ENCODE measurements at regions not wholly inside any gene's neighbourhood (a gene's known extent, or its start where the extent isn't known, plus 50 kb on each side); places are given as distances from the start of the nearest gene placed in this dataset.
"Not testable (repeated sequence)": the region's sequence is repeated elsewhere in the genome, so short reads cannot be mapped to it uniquely, and the experiment has no call there.

GRCh38 chr3:195653641-195654040 is 67.1 kb upstream of the MUC20 start:
- H3K27ac ChIP-seq (ENCODE audit: extremely low read depth, low read depth, low read length); H3K4me3 ChIP-seq (ENCODE audit: low read depth, low read length); H3K36me3 ChIP-seq (ENCODE audit: control insufficient read depth in 2 of 2, insufficient read depth in 1 of 2, low read length in 2 of 2); CTCF ChIA-PET; POLR2A ChIA-PET; H3K4me1 ChIP-seq (ENCODE audit: control insufficient read depth, insufficient read depth, low read length); H3K9me3 ChIP-seq (ENCODE audit: control insufficient read depth, insufficient read depth, low read depth, low read length): not testable (repeated sequence)

- H3K27ac ChIP-seq (ENCODE audit: extremely low read depth, low read depth, low read length); H3K4me1 ChIP-seq (ENCODE audit: control insufficient read depth, insufficient read depth, low read length); H3K36me3 ChIP-seq (ENCODE audit: control insufficient read depth in 2 of 2, insufficient read depth in 1 of 2, low read length in 2 of 2); H3K4me3 ChIP-seq (ENCODE audit: low read depth, low read length); POLR2A ChIA-PET; H3K9me3 ChIP-seq (ENCODE audit: control insufficient read depth, insufficient read depth, low read depth, low read length); CTCF ChIA-PET: not testable (repeated sequence)
Measured at GRCh38 chr3:195647912-195648702, 64.4 kb upstream of the APOD start.

- POLR2A ChIA-PET; H3K9me3 ChIP-seq (ENCODE audit: control insufficient read depth, insufficient read depth, low read depth, low read length); H3K27ac ChIP-seq (ENCODE audit: extremely low read depth, low read depth, low read length); H3K4me1 ChIP-seq (ENCODE audit: control insufficient read depth, insufficient read depth, low read length); H3K4me3 ChIP-seq (ENCODE audit: low read depth, low read length); H3K36me3 ChIP-seq (ENCODE audit: control insufficient read depth in 2 of 2, insufficient read depth in 1 of 2, low read length in 2 of 2); CTCF ChIA-PET: not testable (repeated sequence)
Measured at GRCh38 chr3:195645872-195646271, 62.1 kb upstream of the APOD start.

GRCh38 chr3:195643245-195643644 is 59.5 kb upstream of the APOD start:
- H3K36me3 ChIP-seq (ENCODE audit: control insufficient read depth in 2 of 2, insufficient read depth in 1 of 2, low read length in 2 of 2); H3K4me3 ChIP-seq (ENCODE audit: low read depth, low read length); H3K9me3 ChIP-seq (ENCODE audit: control insufficient read depth, insufficient read depth, low read depth, low read length); POLR2A ChIA-PET; CTCF ChIA-PET; H3K27ac ChIP-seq (ENCODE audit: extremely low read depth, low read depth, low read length); H3K4me1 ChIP-seq (ENCODE audit: control insufficient read depth, insufficient read depth, low read length): not testable (repeated sequence)

GRCh38 chr3:195642311-195642710 is 58.6 kb upstream of the APOD start:
- H3K9me3 ChIP-seq (ENCODE audit: control insufficient read depth, insufficient read depth, low read depth, low read length); POLR2A ChIA-PET; H3K36me3 ChIP-seq (ENCODE audit: control insufficient read depth in 2 of 2, insufficient read depth in 1 of 2, low read length in 2 of 2); CTCF ChIA-PET; H3K4me1 ChIP-seq (ENCODE audit: control insufficient read depth, insufficient read depth, low read length); H3K4me3 ChIP-seq (ENCODE audit: low read depth, low read length); H3K27ac ChIP-seq (ENCODE audit: extremely low read depth, low read depth, low read length): not testable (repeated sequence)

GRCh38 chr3:195638456-195638855 is 54.7 kb upstream of the APOD start:
- H3K9me3 ChIP-seq (ENCODE audit: control insufficient read depth, insufficient read depth, low read depth, low read length); H3K4me1 ChIP-seq (ENCODE audit: control insufficient read depth, insufficient read depth, low read length); H3K36me3 ChIP-seq (ENCODE audit: control insufficient read depth in 2 of 2, insufficient read depth in 1 of 2, low read length in 2 of 2); H3K27ac ChIP-seq (ENCODE audit: extremely low read depth, low read depth, low read length); POLR2A ChIA-PET; CTCF ChIA-PET; H3K4me3 ChIP-seq (ENCODE audit: low read depth, low read length): not testable (repeated sequence)

GRCh38 chr3:195637473-195638233 is 53.9 kb upstream of the APOD start:
- H3K9me3 ChIP-seq (ENCODE audit: control insufficient read depth, insufficient read depth, low read depth, low read length); CTCF ChIA-PET; POLR2A ChIA-PET; H3K4me1 ChIP-seq (ENCODE audit: control insufficient read depth, insufficient read depth, low read length); H3K27ac ChIP-seq (ENCODE audit: extremely low read depth, low read depth, low read length); H3K4me3 ChIP-seq (ENCODE audit: low read depth, low read length); H3K36me3 ChIP-seq (ENCODE audit: control insufficient read depth in 2 of 2, insufficient read depth in 1 of 2, low read length in 2 of 2): not testable (repeated sequence)

- H3K4me1 ChIP-seq (ENCODE audit: control insufficient read depth, insufficient read depth, low read length); H3K4me3 ChIP-seq (ENCODE audit: low read depth, low read length); H3K36me3 ChIP-seq (ENCODE audit: control insufficient read depth in 2 of 2, insufficient read depth in 1 of 2, low read length in 2 of 2); H3K27ac ChIP-seq (ENCODE audit: extremely low read depth, low read depth, low read length); CTCF ChIA-PET; H3K9me3 ChIP-seq (ENCODE audit: control insufficient read depth, insufficient read depth, low read depth, low read length); POLR2A ChIA-PET: not testable (repeated sequence)
Measured at GRCh38 chr3:195637011-195637410, 53.3 kb upstream of the APOD start.

GRCh38 chr3:195635898-195636685 is 52.4 kb upstream of the APOD start:
- POLR2A ChIA-PET, CTCF ChIA-PET: not testable (repeated sequence)

GRCh38 chr3:195635262-195635873 is 51.6 kb upstream of the APOD start:
- POLR2A ChIA-PET; CTCF ChIA-PET; H3K4me1 ChIP-seq (ENCODE audit: control insufficient read depth, insufficient read depth, low read length); H3K36me3 ChIP-seq (ENCODE audit: control insufficient read depth in 2 of 2, insufficient read depth in 1 of 2, low read length in 2 of 2); H3K27ac ChIP-seq (ENCODE audit: extremely low read depth, low read depth, low read length); H3K4me3 ChIP-seq (ENCODE audit: low read depth, low read length); H3K9me3 ChIP-seq (ENCODE audit: control insufficient read depth, insufficient read depth, low read depth, low read length): not testable (repeated sequence)

More at GRCh38 chr3:195635898-195636685, 52.4 kb upstream of the APOD start:
- H3K4me1 ChIP-seq (ENCODE audit: control insufficient read depth, insufficient read depth, low read length); H3K9me3 ChIP-seq (ENCODE audit: control insufficient read depth, insufficient read depth, low read depth, low read length); H3K27ac ChIP-seq (ENCODE audit: extremely low read depth, low read depth, low read length); H3K36me3 ChIP-seq (ENCODE audit: control insufficient read depth in 2 of 2, insufficient read depth in 1 of 2, low read length in 2 of 2); H3K4me3 ChIP-seq (ENCODE audit: low read depth, low read length): not testable (repeated sequence)

Measured in HEK293 (cell line).